Thyroid gland (tissue), 4 donors: ENCODE measurements at regions not wholly inside any gene's neighbourhood (a gene's known extent, or its start where the extent isn't known, plus 50 kb on each side); places are given as distances from the start of the nearest gene placed in this dataset.

Experiments
- POLR2A ChIP-seq, 2 donors: fragments of 450-650 bp; IDR thresholded peaks; one replicate each; pipeline ENCODE4 v1.6.1; 2017; ENCODE audit warnings: antibody characterized with exemption in 2 of 2, mild to moderate bottlenecking in 2 of 2, moderate library complexity in 1 of 2
- TF ChIP-seq, protein P1 (sequence below), 6 experiments: fragments of 200-600 bp in 3 of 6; fragments of 450-650 bp in 3 of 6; sonication (generic) in 3 of 6; IDR thresholded peaks; one replicate each; pipeline ENCODE4 v1.5.1; 2016 to 2019; ENCODE audit warnings: antibody characterized with exemption in 6 of 6, mild to moderate bottlenecking in 2 of 6, inconsistent platforms in 1 of 6, moderate library complexity in 1 of 6

DNA sequence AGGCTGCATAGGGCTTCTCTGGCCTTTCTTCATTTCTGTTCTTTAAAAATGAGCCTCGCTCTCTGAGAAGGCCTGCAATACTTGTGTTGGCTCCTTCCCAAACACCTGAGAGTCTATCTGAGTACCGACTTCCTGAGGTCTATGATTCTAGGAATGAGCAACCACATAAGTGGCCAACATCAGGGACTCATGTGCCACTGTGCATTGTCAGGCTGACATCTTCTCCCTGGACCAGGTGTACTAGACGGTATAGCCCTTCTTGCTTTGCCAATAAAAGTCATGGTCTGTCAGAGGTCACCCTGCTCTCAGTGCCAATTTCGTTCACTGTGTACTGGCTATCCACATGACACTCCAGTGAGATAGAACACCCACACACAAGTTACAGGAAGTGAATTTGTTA lies 67.4 kb upstream of the EPHA5 start:
- TF ChIP-seq POLR2A (IDR thresholded peaks at IDR 0.05), result no peak
- TF ChIP-seq, protein P1, sequence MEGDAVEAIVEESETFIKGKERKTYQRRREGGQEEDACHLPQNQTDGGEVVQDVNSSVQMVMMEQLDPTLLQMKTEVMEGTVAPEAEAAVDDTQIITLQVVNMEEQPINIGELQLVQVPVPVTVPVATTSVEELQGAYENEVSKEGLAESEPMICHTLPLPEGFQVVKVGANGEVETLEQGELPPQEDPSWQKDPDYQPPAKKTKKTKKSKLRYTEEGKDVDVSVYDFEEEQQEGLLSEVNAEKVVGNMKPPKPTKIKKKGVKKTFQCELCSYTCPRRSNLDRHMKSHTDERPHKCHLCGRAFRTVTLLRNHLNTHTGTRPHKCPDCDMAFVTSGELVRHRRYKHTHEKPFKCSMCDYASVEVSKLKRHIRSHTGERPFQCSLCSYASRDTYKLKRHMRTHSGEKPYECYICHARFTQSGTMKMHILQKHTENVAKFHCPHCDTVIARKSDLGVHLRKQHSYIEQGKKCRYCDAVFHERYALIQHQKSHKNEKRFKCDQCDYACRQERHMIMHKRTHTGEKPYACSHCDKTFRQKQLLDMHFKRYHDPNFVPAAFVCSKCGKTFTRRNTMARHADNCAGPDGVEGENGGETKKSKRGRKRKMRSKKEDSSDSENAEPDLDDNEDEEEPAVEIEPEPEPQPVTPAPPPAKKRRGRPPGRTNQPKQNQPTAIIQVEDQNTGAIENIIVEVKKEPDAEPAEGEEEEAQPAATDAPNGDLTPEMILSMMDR (IDR thresholded peaks at IDR 0.05), result no peak
